BJ (cell line): ENCODE measurements at regions not wholly inside any gene's neighbourhood (a gene's known extent, or its start where the extent isn't known, plus 50 kb on each side); places are given as distances from the start of the nearest gene placed in this dataset.

Experiments used
- CTCF ChIA-PET: fragments of 350-600 bp; formaldehyde crosslinking; extraction: SDS; loops from one replicate; lab custom pipeline; 2021; ENCODE audit warnings: antibody characterized with exemption, inconsistent platforms; lab: Yijun Ruan, JAX
- POLR2A ChIA-PET: fragments of 300-600 bp; sonication (Branson Sonifier 250); formaldehyde crosslinking; extraction: SDS; loops from one replicate; lab custom pipeline; 2021; ENCODE audit warnings: antibody characterized with exemption; lab: Charles Lee
- DNase-seq: peaks from one replicate; pipeline ENCODE4 v3.0.0-alpha.2; 2011; ENCODE audit warnings: low read depth
- H3K27me3 ChIP-seq: 2 replicates; pipeline ENCODE4 v1.6.0; 2011; ENCODE audit warnings: low read length; ENCODE audit not compliant: control insufficient read depth, insufficient read depth
- H3K36me3 ChIP-seq: 2 replicates; pipeline ENCODE4 v1.5.1; 2011; ENCODE audit warnings: low read length; ENCODE audit not compliant: control insufficient read depth, insufficient read depth
- H3K4me3 ChIP-seq: 2 replicates; pipeline ENCODE4 v1.5.1; 2011; ENCODE audit warnings: low read depth, mild to moderate bottlenecking, control low read depth, low read length
- CTCF ChIP-seq: IDR thresholded peaks from 2 replicates; pipeline ENCODE4 v1.5.1; 2011; ENCODE audit warnings: low read depth, mild to moderate bottlenecking, control low read depth, inconsistent platforms, low read length, moderate library complexity; ENCODE audit not compliant: insufficient read depth

DNA sequence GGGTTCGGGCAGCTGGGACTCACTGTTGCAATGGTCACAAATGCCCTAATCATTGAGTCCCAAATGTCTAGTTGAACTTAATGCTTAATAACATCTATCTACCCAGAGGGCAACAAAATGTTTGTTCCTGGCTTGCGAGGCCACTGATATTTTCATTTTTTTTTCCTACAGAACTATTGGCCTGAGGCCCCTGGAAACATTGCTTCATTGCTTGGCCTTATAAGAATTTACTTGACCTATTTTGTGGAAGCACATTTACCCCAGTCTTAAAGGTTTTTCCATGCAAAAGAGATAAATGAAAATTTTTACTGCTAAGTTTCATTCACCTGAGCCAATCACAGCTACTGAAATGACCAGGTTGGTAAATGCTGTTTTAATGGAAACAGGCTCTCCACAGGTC lies 133.1 kb upstream of the RIPOR2 start:
- ChIA-PET POLR2A (no interaction called here), CTCF (interaction anchor here (1.7 to 3.2 kb wide), 2 partner anchors 51 to 77 kb away, joined by 5 to 12 read pairs; no protein-coding TSS in a partner anchor)
- no peak for DNase-seq
- TF ChIP-seq CTCF, result no peak
- Histone ChIP-seq H3K4me3 (no peak overlapping the region), H3K36me3 (no peaks in the 10 kb centered on the region), H3K27me3 (no peaks in the 10 kb centered on the region)

DNA sequence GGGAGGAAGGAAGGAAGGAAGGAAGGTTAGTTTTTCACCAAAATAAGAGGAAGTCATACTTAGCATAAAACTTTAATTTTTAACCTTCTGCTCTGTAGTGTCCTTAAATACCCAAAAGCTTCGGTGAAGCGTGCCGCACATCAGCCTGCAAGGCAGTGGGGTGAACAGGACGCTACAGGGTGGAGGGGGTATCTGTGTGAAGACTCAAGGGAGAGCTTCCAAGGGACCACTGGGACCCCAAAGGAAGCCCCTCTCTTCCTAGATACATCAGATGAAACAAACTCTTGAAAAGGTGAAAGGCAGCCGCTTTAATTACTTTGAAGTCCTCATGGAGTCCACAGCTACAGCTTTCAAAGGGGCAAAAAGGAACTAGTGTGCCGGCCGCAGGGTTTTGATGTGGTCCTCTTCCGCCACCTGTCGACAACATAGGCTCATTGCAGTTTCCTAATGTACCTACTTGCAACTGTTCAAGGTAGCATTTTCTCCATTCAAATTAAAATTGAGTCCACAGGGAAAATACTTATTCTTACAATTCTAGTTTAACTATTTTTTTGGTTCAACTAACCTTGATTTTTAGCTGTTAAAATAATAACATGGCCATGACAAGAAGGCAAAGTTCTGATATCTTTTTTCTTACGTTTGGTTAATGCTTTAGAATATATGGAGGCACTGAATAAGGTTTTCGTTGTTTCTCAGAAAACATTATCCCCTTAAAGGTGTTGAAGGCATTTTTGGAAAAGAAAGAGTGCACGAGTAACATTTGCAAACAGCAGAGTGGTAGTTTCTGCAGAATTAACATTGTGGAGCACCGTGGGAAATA lies 135.0 kb upstream of the RIPOR2 start:
- Histone ChIP-seq H3K36me3 (no peaks in the 10 kb centered on the region), H3K4me3 (no peak overlapping the region), H3K27me3 (no peaks in the 10 kb centered on the region)
- no peak for DNase-seq
- POLR2A ChIA-PET, result no interaction called here
- CTCF ChIA-PET, result interaction anchor here (0.6 to 2.0 kb wide), 32 partner anchors 9 to 509 kb away, joined by 3 to 26 read pairs (median 4); no protein-coding TSS in a partner anchor
- TF ChIP-seq CTCF, result peak; percentile 83

DNA sequence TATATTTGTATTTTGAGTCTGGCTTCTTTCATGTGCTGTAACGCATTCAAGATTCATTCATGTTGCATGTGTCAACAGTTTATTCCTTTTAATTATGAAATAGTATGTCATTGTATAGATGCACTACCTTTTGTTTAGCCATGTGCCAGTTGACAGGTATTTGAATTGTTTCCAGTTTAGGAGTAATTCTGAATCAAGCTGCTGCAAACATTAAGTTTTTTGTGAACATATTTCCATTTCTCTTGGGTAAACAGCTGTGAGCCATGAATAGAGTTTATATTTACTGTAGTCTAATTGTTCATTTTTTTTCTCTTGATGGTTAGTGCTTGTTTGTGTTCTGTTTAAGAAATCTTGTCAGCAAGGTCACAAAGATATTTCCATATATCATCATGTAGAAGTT lies 142.4 kb upstream of the RIPOR2 start:
- H3K27me3 ChIP-seq, result no peaks in the 10 kb centered on the region
- CTCF ChIA-PET, result no interaction called here
- POLR2A ChIA-PET, result no interaction called here
- H3K36me3 ChIP-seq, result no peaks in the 10 kb centered on the region
- DNase-seq, result no peak
- TF ChIP-seq CTCF, result no peak
- H3K4me3 ChIP-seq, result no peak overlapping the region

DNA sequence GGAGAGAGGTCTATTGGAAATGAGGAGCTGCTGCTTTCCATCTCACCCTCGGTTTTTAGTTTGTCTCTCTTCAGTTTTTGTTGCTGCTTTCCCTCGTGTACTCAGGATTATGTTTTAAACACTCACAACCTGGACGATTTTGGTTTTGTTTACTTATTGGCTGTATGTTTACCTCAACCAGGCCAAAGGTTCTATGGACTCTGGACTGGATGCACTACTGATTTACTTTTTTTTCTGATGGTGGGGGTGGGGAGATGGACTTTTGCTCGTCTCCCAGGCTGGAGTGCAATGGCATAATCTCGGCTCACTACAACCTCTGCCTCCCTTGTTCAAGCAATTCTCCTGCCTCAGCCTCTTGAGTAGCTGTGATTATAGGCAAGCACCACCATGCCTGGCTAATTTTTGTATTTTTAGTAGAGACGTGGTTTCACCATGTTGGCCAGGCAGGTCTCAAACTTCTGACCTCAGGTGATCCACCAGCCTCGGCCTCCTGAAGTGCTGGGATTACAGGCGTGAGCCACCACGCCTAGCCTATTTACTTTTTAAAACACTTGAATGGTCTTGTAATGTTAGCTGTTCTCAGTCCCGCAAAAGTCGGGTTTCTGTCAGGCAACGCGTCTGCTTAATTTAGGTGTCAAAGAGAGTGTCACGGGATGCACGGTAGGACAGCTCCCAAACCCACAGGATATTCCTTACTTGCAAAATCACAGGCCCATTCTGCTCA lies 148.2 kb upstream of the RIPOR2 start:
- H3K4me3 ChIP-seq, result no peak overlapping the region
- no peak for DNase-seq
- no peak for TF ChIP-seq CTCF
- H3K27me3 ChIP-seq, result no peaks in the 10 kb centered on the region
- POLR2A ChIA-PET, result no interaction called here
- no peaks in the 10 kb centered on the region for H3K36me3 ChIP-seq
- CTCF ChIA-PET, result interaction anchor here (0.7 kb wide), 1 partner anchor 13 kb away, joined by 4 read pairs; no protein-coding TSS in a partner anchor

GRCh38 chr6:25084508-25084833 lies 148.7 kb upstream of the RIPOR2 start:
- DNase-seq, result no peak
- ChIA-PET CTCF (interaction anchor here (0.7 kb wide), 1 partner anchor 14 kb away, joined by 4 read pairs; no protein-coding TSS in a partner anchor), POLR2A (no interaction called here)
- no peaks in the 10 kb centered on the region for H3K27me3 ChIP-seq
- no peak for TF ChIP-seq CTCF
- H3K36me3 ChIP-seq, result no peaks in the 10 kb centered on the region
- H3K4me3 ChIP-seq, result no peak overlapping the region
